ENCODE measurements at regions not wholly inside any gene's neighbourhood (a gene's known extent, or its start where the extent isn't known, plus 50 kb on each side); places are given as distances from the start of the nearest gene placed in this dataset.
"Not testable (repeated sequence)": the region's sequence is repeated elsewhere in the genome, so short reads cannot be mapped to it uniquely, and the experiment has no call there.

- no peak for DNase-seq
Measured at GRCh38 chr5:154542000-154542399, 64.0 kb upstream of the HAND1 start.

- DNase-seq: no peak
Measured at GRCh38 chr5:154541553-154541952, 63.5 kb upstream of the HAND1 start.

GRCh38 chr5:154540600-154540999 is 62.6 kb upstream of the HAND1 start:
- DNase-seq: no peak

- no peak for DNase-seq
Measured at GRCh38 chr5:154538492-154538891, 60.5 kb upstream of the HAND1 start.

GRCh38 chr5:154536439-154536838 is 58.4 kb upstream of the HAND1 start:
- DNase-seq: not testable (repeated sequence)

GRCh38 chr5:154535535-154535934 is 57.5 kb upstream of the HAND1 start:
- DNase-seq: no peak

GRCh38 chr5:154534457-154535050 is 56.5 kb upstream of the HAND1 start:
- DNase-seq: no peak

GRCh38 chr5:154529282-154529681 is 51.3 kb upstream of the HAND1 start:
- no peak for DNase-seq

- no peak for DNase-seq
Measured at GRCh38 chr5:154528005-154528594, 50.1 kb upstream of the HAND1 start.
